HepG2 (cell line): ENCODE measurements at regions not wholly inside any gene's neighbourhood (a gene's known extent, or its start where the extent isn't known, plus 50 kb on each side); places are given as distances from the start of the nearest gene placed in this dataset.

Source experiments
- ATAC-seq: fragments of 200-7000 bp; cut with Tn5 transposase; 3 replicates; pipeline ENCODE4 v1.9.1; 2020; ENCODE audit warnings: mild to moderate bottlenecking, moderate library complexity
- BruUV-seq: library from RNA; stranded (reverse); fragments of 400-500 nt; replicated peaks from 2 replicates; lab custom pipeline; 2021; lab: Mats Ljungman, UMichigan
- CTCF ChIA-PET: fragments of 300-600 bp; formaldehyde crosslinking; extraction: SDS; loops from one replicate; lab custom pipeline; 2021; ENCODE audit warnings: low total read pairs, inconsistent platforms, low intra/inter-chr PET ratio; lab: Yijun Ruan, JAX
- POLR2A ChIA-PET: fragments of 350-600 bp; sonication (Branson Sonifier 250); formaldehyde crosslinking; loops from one replicate; lab custom pipeline; 2020; ENCODE audit warnings: antibody characterized with exemption, inconsistent platforms; lab: Yijun Ruan, JAX
- DNase-seq: peaks from one replicate; pipeline ENCODE4 v3.0.0-alpha.2; 2015; ENCODE audit warnings: low spot score
- FAIRE-seq: peaks from 3 replicates; lab custom pipeline; 2011; peaks lifted over from hg19 to GRCh38; lab: Jason Lieb, UNC
- H2AFZ ChIP-seq: one replicate; pipeline ENCODE4 v1.6.1; 2011; ENCODE audit warnings: low read length, inconsistent platforms
- H3K27ac ChIP-seq: fragments of 300-600 bp; 3 replicates; pipeline ENCODE4 v1.8.0; 2011; ENCODE audit warnings: mixed run types, mild to moderate bottlenecking, mixed read lengths, low read length, inconsistent platforms; ENCODE audit not compliant: insufficient read depth; ENCODE audit errors: extremely low read length
- H3K27me3 ChIP-seq, 2 experiments: fragments of 200-600 bp in 1 of 2; 2 replicates in 1 of 2; 3 replicates in 1 of 2; pipeline versions ENCODE4 v1.6.0 to v1.8.0; 2011; ENCODE audit warnings: low read length in 2 of 2, mild to moderate bottlenecking in 2 of 2, moderate library complexity in 2 of 2, inconsistent platforms in 1 of 2; ENCODE audit not compliant: insufficient read depth in 2 of 2, control insufficient read depth in 1 of 2
- H3K36me3 ChIP-seq, 2 experiments: fragments of 200-600 bp in 1 of 2; replicated peaks in 1 of 2; 2 replicates in 1 of 2; 3 replicates in 1 of 2; pipeline versions ENCODE4 v1.5.1 to v1.8.0; 2011; ENCODE audit warnings: low read length in 2 of 2, inconsistent platforms in 1 of 2; ENCODE audit not compliant: insufficient read depth in 2 of 2, control insufficient read depth in 1 of 2
- H3K4me1 ChIP-seq: 2 replicates; pipeline ENCODE4 v1.5.1; 2012; ENCODE audit warnings: low read length, inconsistent platforms; ENCODE audit not compliant: insufficient read depth
- H3K4me2 ChIP-seq: 2 replicates; pipeline ENCODE4 v1.6.0; 2011; ENCODE audit warnings: low read depth, low read length, inconsistent platforms
- H3K4me3 ChIP-seq, 3 experiments: fragments of 200-600 bp in 1 of 3; sonication (generic), shearing (Covaris generic) in 1 of 3; replicated peaks in 1 of 3; 2 replicates each; pipeline ENCODE4 v1.5.1; 2011 to 2016; ENCODE audit warnings: low read length in 3 of 3, inconsistent platforms in 2 of 3, low read depth in 2 of 3, mild to moderate bottlenecking in 2 of 3, control low read depth in 1 of 3, mixed read lengths in 1 of 3; ENCODE audit not compliant: insufficient read depth in 1 of 3
- H3K79me2 ChIP-seq: one replicate; pipeline ENCODE4 v1.6.1; 2011; ENCODE audit warnings: low read length, inconsistent platforms; ENCODE audit not compliant: insufficient read depth
- H3K9ac ChIP-seq: 2 replicates; pipeline ENCODE4 v1.6.0; 2011; ENCODE audit warnings: mild to moderate bottlenecking, low read depth, low read length, inconsistent platforms; ENCODE audit not compliant: insufficient read depth
- H3K9me3 ChIP-seq: 2 replicates; pipeline ENCODE4 v1.5.1; 2012; ENCODE audit warnings: mild to moderate bottlenecking, low read length
- H4K20me1 ChIP-seq: 2 replicates; pipeline ENCODE4 v1.6.0; 2011; ENCODE audit warnings: inconsistent platforms, mild to moderate bottlenecking, low read length, moderate library complexity; ENCODE audit not compliant: insufficient read depth
- DZIP1 ChIP-seq: sonication (generic); formaldehyde crosslinking; IDR thresholded peaks from 2 replicates; pipeline ENCODE4 v1.5.0; 2020; ENCODE audit warnings: mild to moderate bottlenecking, missing genetic modification reagents
- ESRRA ChIP-seq: sonication (generic); formaldehyde crosslinking; IDR thresholded peaks from 2 replicates; pipeline ENCODE4 v1.5.1; 2020; ENCODE audit warnings: mild to moderate bottlenecking, low read depth, missing genetic modification reagents
- HDAC1 ChIP-seq: sonication (generic); formaldehyde crosslinking; IDR thresholded peaks from 2 replicates; pipeline ENCODE4 v1.5.1; 2020; ENCODE audit warnings: mild to moderate bottlenecking, missing genetic modification reagents
- NFRKB ChIP-seq: fragments of 450-650 bp; IDR thresholded peaks from 2 replicates; pipeline ENCODE4 v1.6.1; 2017
- NR2F2 ChIP-seq: IDR thresholded peaks from 2 replicates; pipeline ENCODE4 v1.6.1; 2012; ENCODE audit warnings: low read depth, inconsistent platforms, borderline replicate concordance
- TBX2 ChIP-seq: sonication (generic); formaldehyde crosslinking; IDR thresholded peaks from 2 replicates; pipeline ENCODE4 v1.5.0; 2020; ENCODE audit warnings: missing genetic modification reagents, mild to moderate bottlenecking, borderline replicate concordance
- TEF ChIP-seq: sonication (generic); formaldehyde crosslinking; IDR thresholded peaks from 2 replicates; pipeline ENCODE4 v1.5.0; 2020; ENCODE audit warnings: missing genetic modification reagents
- ZNF350 ChIP-seq: sonication (generic); formaldehyde crosslinking; IDR thresholded peaks from 2 replicates; pipeline ENCODE4 v1.4.0; 2020; ENCODE audit warnings: mild to moderate bottlenecking, low read depth, missing genetic modification reagents, borderline replicate concordance
- WGBS: methylation state at CpG from one replicate; pipeline ENCODE4 v1.1.6; 2017; ENCODE audit warnings: low lambda C conversion rate; 5-methylcytosine and 5-hydroxymethylcytosine counted together
- in situ Hi-C: cut with HindIII; loops from 2 replicates; pipeline ENCODE4 v1.10.0; 2017; ENCODE audit warnings: low pct_unique_long_range_greater_than_20kb; ENCODE audit not compliant: extremely low pct_ligation_motif_present
- intact Hi-C: fragments of 100-400 bp; cut with micrococcal nuclease; formaldehyde crosslinking; loops from one replicate; pipeline ENCODE4 v1.10.0; 2022; ENCODE audit not compliant: unreplicated experiment

- intact Hi-C loops: no loop called here
- H4K20me1 ChIP-seq: no peaks in the 10 kb centered on the region
- in situ Hi-C loops: no loop called here
- WGBS: 5% methylated on average over 1 of the region's 1 CpG
- no peaks in the 10 kb centered on the region for H3K79me2 ChIP-seq
- H3K4me2 ChIP-seq: no peak overlapping the region
- H2AFZ ChIP-seq: no peak overlapping the region
- no peak overlapping the region for H3K9ac ChIP-seq
- CTCF ChIA-PET: no interaction called here
- no peak overlapping the region for H3K4me3 ChIP-seq
- BruUV-seq: no TSS peak
- H3K9me3 ChIP-seq: no peaks in the 10 kb centered on the region
- H3K36me3 ChIP-seq: no peaks in the 10 kb centered on the region
- ATAC-seq: no peak
- no peak for FAIRE-seq
- TF ChIP-seq NFRKB: no peak
- no peak for TF ChIP-seq DZIP1 (CRISPR knock-in tag)
- no peak for TF ChIP-seq HDAC1 (CRISPR knock-in tag)
- no peaks in the 10 kb centered on the region for H3K4me1 ChIP-seq
- H3K27ac ChIP-seq: no peak overlapping the region
- DNase-seq: no peak
- H3K27me3 ChIP-seq: no peaks in the 10 kb centered on the region
- POLR2A ChIA-PET: no interaction called here
Measured at GRCh38 chr2:59684771-59685166, 868.7 kb downstream of the BCL11A start.

- Histone ChIP-seq H3K4me3 (no peak overlapping the region), H3K79me2 (no peaks in the 10 kb centered on the region), H3K9ac (no peak overlapping the region), H4K20me1 (no peaks in the 10 kb centered on the region), H2AFZ (no peak overlapping the region), H3K4me1 (no peaks in the 10 kb centered on the region), H3K9me3 (no peaks in the 10 kb centered on the region), H3K27me3 (no peaks in the 10 kb centered on the region), H3K36me3 (no peaks in the 10 kb centered on the region), H3K4me2 (no peak overlapping the region), H3K27ac (no peak overlapping the region)
- TF ChIP-seq ZNF350 (CRISPR knock-in tag): no peak
- TF ChIP-seq TEF: no peak
- TF ChIP-seq NR2F2: no peak
- TF ChIP-seq ESRRA (CRISPR knock-in tag): no peak
- no peak for TF ChIP-seq TBX2
- intact Hi-C loops (no loop called here), in situ Hi-C loops (no loop called here)
- ATAC-seq (no peak), FAIRE-seq (no peak), DNase-seq (no peak)
- no TSS peak for BruUV-seq
- CTCF ChIA-PET: no interaction called here
- WGBS: 4% methylated on average over 4 of the region's 4 CpGs
- POLR2A ChIA-PET: no interaction called here
Measured at GRCh38 chr2:59684116-59684770, 869.2 kb downstream of the BCL11A start.
